GM12878 (cell line): ENCODE measurements at regions not wholly inside any gene's neighbourhood (a gene's known extent, or its start where the extent isn't known, plus 50 kb on each side); places are given as distances from the start of the nearest gene placed in this dataset.

ENCODE experiments used
- ATAC-seq: fragments of 200-7000 bp; cut with Tn5 transposase; 3 replicates; pipeline ENCODE4 v1.9.1; 2020; ENCODE audit warnings: mild to moderate bottlenecking, moderate library complexity
- BruUV-seq: library from RNA; stranded (reverse); fragments of 400-500 nt; replicated peaks from 2 replicates; lab custom pipeline; 2021; lab: Mats Ljungman, UMichigan
- CTCF ChIA-PET: fragments of 300-600 bp; sonication (Branson Sonifier 250); formaldehyde crosslinking; extraction: SDS; loops from one replicate; lab custom pipeline; 2021; ENCODE audit warnings: inconsistent platforms; lab: Yijun Ruan, JAX
- POLR2A ChIA-PET: fragments of 350-600 bp; formaldehyde crosslinking; extraction: SDS; loops from one replicate; lab custom pipeline; 2021; ENCODE audit warnings: inconsistent platforms; lab: Charles Lee
- RAD21 ChIA-PET: fragments of 300-600 bp; sonication (Branson Sonifier 250); formaldehyde crosslinking; loops from one replicate; lab custom pipeline; 2023; ENCODE audit warnings: antibody characterized with exemption; ENCODE audit not compliant: unreplicated experiment; lab: Charles Lee
- SMC1A ChIA-PET: fragments of 300-600 bp; sonication (Branson Sonifier 250); formaldehyde crosslinking; loops from one replicate; lab custom pipeline; 2023; ENCODE audit not compliant: unreplicated experiment, uncharacterized antibody; lab: Charles Lee
- DNase-seq: peaks from one replicate; pipeline ENCODE4 v3.0.0-alpha.2; 2011; ENCODE audit warnings: low read depth, low spot score
- FAIRE-seq: peaks from 3 replicates; lab custom pipeline; 2011; peaks lifted over from hg19 to GRCh38; lab: Jason Lieb, UNC
- H2AFZ ChIP-seq: 2 replicates; pipeline ENCODE4 v1.6.0; 2011; ENCODE audit warnings: low read depth, low read length, control low read depth; ENCODE audit not compliant: control insufficient read depth
- H3K27ac ChIP-seq: 2 replicates; pipeline ENCODE4 v1.5.1; 2011; ENCODE audit warnings: control low read depth; ENCODE audit not compliant: control insufficient read depth, insufficient read depth
- H3K27me3 ChIP-seq, 2 experiments: replicated peaks in 1 of 2; 2 replicates each; pipeline versions ENCODE4 v1.6.0 to v1.6.1; 2011; ENCODE audit warnings: low read length in 1 of 2; ENCODE audit not compliant: control insufficient read depth in 2 of 2, insufficient read depth in 2 of 2
- H3K36me3 ChIP-seq, 2 experiments: 2 replicates each; pipeline ENCODE4 v1.5.1; 2011; ENCODE audit warnings: low read length in 1 of 2; ENCODE audit not compliant: control insufficient read depth in 2 of 2, insufficient read depth in 2 of 2
- H3K4me1 ChIP-seq: 2 replicates; pipeline ENCODE4 v1.6.1; 2011; ENCODE audit warnings: mild to moderate bottlenecking, low read length, moderate library complexity, mixed read lengths; ENCODE audit not compliant: control insufficient read depth, insufficient read depth
- H3K4me2 ChIP-seq: 2 replicates; pipeline ENCODE4 v1.6.0; 2011; ENCODE audit warnings: control low read depth; ENCODE audit not compliant: control insufficient read depth, insufficient read depth
- H3K4me3 ChIP-seq: fragments of 200-600 bp; sonication (generic); 2 replicates; pipeline ENCODE4 v1.5.1; 2016
- H3K79me2 ChIP-seq: 2 replicates; pipeline ENCODE4 v1.6.0; 2011; ENCODE audit warnings: low read length; ENCODE audit not compliant: control insufficient read depth, insufficient read depth
- H3K9ac ChIP-seq: 2 replicates; pipeline ENCODE4 v1.8.0; 2011; ENCODE audit warnings: low read length, control low read depth, mixed read lengths; ENCODE audit not compliant: control insufficient read depth, insufficient read depth
- H3K9me3 ChIP-seq: replicated peaks from 3 replicates; pipeline ENCODE4 v1.5.1; 2011; ENCODE audit warnings: mild to moderate bottlenecking, low read length; ENCODE audit not compliant: control insufficient read depth, insufficient read depth
- H4K20me1 ChIP-seq: 2 replicates; pipeline ENCODE4 v1.6.0; 2011; ENCODE audit not compliant: control insufficient read depth, insufficient read depth
- CBX3 ChIP-seq: fragments of 200-600 bp; sonication (generic); IDR thresholded peaks from 2 replicates; pipeline ENCODE4 v1.6.1; 2016; ENCODE audit warnings: low read depth, borderline replicate concordance
- CUX1 ChIP-seq: IDR thresholded peaks from 2 replicates; pipeline ENCODE4 v1.6.1; 2012; ENCODE audit warnings: improper control_type of control experiment, low read depth, low read length; ENCODE audit not compliant: insufficient replicate concordance
- EP300 ChIP-seq, 2 experiments: fragments of 150-350 bp in 1 of 2; IDR thresholded peaks; 2 replicates each; pipeline ENCODE4 v1.6.1; 2011 to 2012; ENCODE audit warnings: low read depth in 2 of 2, low read length in 2 of 2, borderline replicate concordance in 1 of 2, improper control_type of control experiment in 1 of 2, inconsistent platforms in 1 of 2; ENCODE audit not compliant: control insufficient read depth in 1 of 2
- HCFC1 ChIP-seq: fragments of 150-350 bp; IDR thresholded peaks from 2 replicates; pipeline ENCODE4 v1.6.1; 2014; ENCODE audit warnings: low read length
- HDAC2 ChIP-seq: fragments of 200-600 bp; sonication (generic); IDR thresholded peaks from 2 replicates; pipeline ENCODE4 v1.6.1; 2017
- HDAC6 ChIP-seq: fragments of 200-600 bp; sonication (generic); IDR thresholded peaks from one replicate; pipeline ENCODE4 v1.8.0; 2017; ENCODE audit warnings: antibody characterized with exemption; ENCODE audit not compliant: unreplicated experiment
- HDGF ChIP-seq: fragments of 450-650 bp; IDR thresholded peaks from 2 replicates; pipeline ENCODE4 v1.6.1; 2016; ENCODE audit warnings: antibody characterized with exemption
- JUNB ChIP-seq: IDR thresholded peaks from 2 replicates; pipeline ENCODE4 v1.6.1; 2016; ENCODE audit warnings: antibody characterized with exemption, mild to moderate bottlenecking
- KAT2A ChIP-seq: conservative IDR thresholded peaks from 2 replicates; pipeline ENCODE4 v1.6.1; 2011; ENCODE audit warnings: low read depth, low read length; ENCODE audit not compliant: control insufficient read depth
- NFIC ChIP-seq: IDR thresholded peaks from 2 replicates; pipeline ENCODE4 v1.6.1; 2012; ENCODE audit warnings: low read depth, mild to moderate bottlenecking, inconsistent platforms, low read length, moderate library complexity
- POU2F2 ChIP-seq: IDR thresholded peaks from 3 replicates; pipeline ENCODE4 v1.6.1; 2011; ENCODE audit warnings: low read depth, mild to moderate bottlenecking, low read length, borderline replicate concordance
- SP1 ChIP-seq: IDR thresholded peaks from one replicate; pipeline ENCODE4 v1.6.1; 2011; ENCODE audit warnings: low read depth, low read length
- STAT3 ChIP-seq: IDR thresholded peaks from 2 replicates; pipeline ENCODE4 v1.6.1; 2011; ENCODE audit warnings: low read depth, low read length, improper control_type of control experiment
- SUPT20H ChIP-seq: IDR thresholded peaks from 2 replicates; pipeline ENCODE4 v1.6.1; 2011; ENCODE audit warnings: low read depth, mild to moderate bottlenecking, low read length, moderate library complexity, borderline replicate concordance; ENCODE audit not compliant: control insufficient read depth
- WGBS: methylation state at CpG from one replicate; pipeline ENCODE4 v1.1.6; 2016; ENCODE audit warnings: low lambda C conversion rate; ENCODE audit not compliant: insufficient replicate concordance, insufficient coverage; ENCODE audit errors: missing lambda C conversion rate; 5-methylcytosine and 5-hydroxymethylcytosine counted together
- in situ Hi-C: fragments of 300-500 bp; cut with MboI; formaldehyde crosslinking; loops from 9 replicates; pipeline ENCODE4 v1.14.3; 2018; ENCODE audit warnings: mixed read lengths
- intact Hi-C: fragments of 100-400 bp; cut with micrococcal nuclease; formaldehyde crosslinking; loops from one replicate; pipeline ENCODE4 v1.14.2; 2022; ENCODE audit not compliant: unreplicated experiment

- H3K36me3 ChIP-seq: no peaks in the 10 kb centered on the region
- no peak overlapping the region for H3K4me3 ChIP-seq
- 56% methylated on average over 4 of the region's 4 CpGs for WGBS
- no peak overlapping the region for H3K4me2 ChIP-seq
- no peak for ATAC-seq
- no peaks in the 10 kb centered on the region for H3K79me2 ChIP-seq
- no peak overlapping the region for H3K27ac ChIP-seq
- no peaks in the 10 kb centered on the region for H4K20me1 ChIP-seq
- ChIA-PET RAD21 (no interaction called here), POLR2A (no interaction called here), CTCF (no interaction called here), SMC1A (interaction anchor here (1.0 kb wide), 1 partner anchor 11 kb away, joined by 3 read pairs; no protein-coding TSS in a partner anchor)
- no peaks in the 10 kb centered on the region for H3K4me1 ChIP-seq
- H2AFZ ChIP-seq: no peak overlapping the region
- intact Hi-C loops (no loop called here), in situ Hi-C loops (no loop called here)
- no peak for FAIRE-seq
- H3K9me3 ChIP-seq: no peaks in the 10 kb centered on the region
- no peak overlapping the region for H3K9ac ChIP-seq
- DNase-seq: no peak
- BruUV-seq: no TSS peak
- no peaks in the 10 kb centered on the region for H3K27me3 ChIP-seq
- no peak for TF ChIP-seq KAT2A
- TF ChIP-seq, all 136 proteins: peak for 0
Observed at GRCh38 chr3:27794211-27794610, 72.1 kb upstream of the EOMES start.

GRCh38 chr3:27796365-27796875 lies 74.3 kb upstream of the EOMES start:
- ChIA-PET CTCF (interaction anchor here (1.3 kb wide), 1 partner anchor 7 kb away, joined by 3 read pairs; no protein-coding TSS in a partner anchor), SMC1A (no interaction called here), POLR2A (no interaction called here), RAD21 (no interaction called here)
- Histone ChIP-seq H3K36me3 (no peaks in the 10 kb centered on the region), H2AFZ (no peak overlapping the region), H3K4me1 (no peaks in the 10 kb centered on the region), H4K20me1 (no peaks in the 10 kb centered on the region), H3K79me2 (no peaks in the 10 kb centered on the region), H3K27ac (no peak overlapping the region), H3K4me2 (no peak overlapping the region), H3K9ac (no peak overlapping the region), H3K4me3 (no peak overlapping the region), H3K9me3 (no peaks in the 10 kb centered on the region), H3K27me3 (no peaks in the 10 kb centered on the region)
- FAIRE-seq (no peak), ATAC-seq (0 out of 3 replicates have a peak, but pooled peaks have one; percentile 21), DNase-seq (no peak)
- 9% methylated on average over 4 of the region's 4 CpGs for WGBS
- in situ Hi-C loops (no loop called here), intact Hi-C loops (no loop called here)
- no TSS peak for BruUV-seq
- TF ChIP-seq SP1 (no peak), HDGF (no peak), CUX1 (no peak), EP300 (IDR thresholded peaks at IDR 0.05; ENCODE audit: borderline replicate concordance in 1 of 2, control insufficient read depth in 1 of 2, low read depth in 2 of 2, low read length in 2 of 2) (no peak), HDAC6 (no peak), CBX3 (no peak), STAT3 (no peak), HDAC2 (no peak), HCFC1 (no peak), SUPT20H (no peak), POU2F2 (no peak), NFIC (no peak), JUNB (no peak)
